ENCODE measurements at regions not wholly inside any gene's neighbourhood (a gene's known extent, or its start where the extent isn't known, plus 50 kb on each side); places are given as distances from the start of the nearest gene placed in this dataset.

DNA sequence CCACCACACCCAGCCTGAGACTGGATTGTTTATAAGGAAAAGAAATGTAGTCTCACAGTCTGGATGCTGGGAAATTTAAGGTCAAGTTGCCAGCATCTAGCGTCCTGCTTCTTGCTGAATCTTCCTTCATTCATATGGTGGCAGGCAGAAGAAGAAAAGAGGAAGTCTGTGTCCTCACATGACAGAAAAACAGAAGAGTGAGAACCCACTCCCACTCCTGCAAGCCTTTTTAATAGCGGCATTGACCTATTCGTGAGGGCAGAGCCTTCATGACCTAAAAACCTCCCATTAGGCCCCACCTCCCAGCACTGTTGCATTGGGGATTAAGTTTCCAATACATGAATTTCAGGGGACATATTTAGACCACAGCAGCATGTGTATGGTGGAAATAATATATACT lies 160.8 kb upstream of the BMP2 start:
- TF ChIP-seq, protein P1, sequence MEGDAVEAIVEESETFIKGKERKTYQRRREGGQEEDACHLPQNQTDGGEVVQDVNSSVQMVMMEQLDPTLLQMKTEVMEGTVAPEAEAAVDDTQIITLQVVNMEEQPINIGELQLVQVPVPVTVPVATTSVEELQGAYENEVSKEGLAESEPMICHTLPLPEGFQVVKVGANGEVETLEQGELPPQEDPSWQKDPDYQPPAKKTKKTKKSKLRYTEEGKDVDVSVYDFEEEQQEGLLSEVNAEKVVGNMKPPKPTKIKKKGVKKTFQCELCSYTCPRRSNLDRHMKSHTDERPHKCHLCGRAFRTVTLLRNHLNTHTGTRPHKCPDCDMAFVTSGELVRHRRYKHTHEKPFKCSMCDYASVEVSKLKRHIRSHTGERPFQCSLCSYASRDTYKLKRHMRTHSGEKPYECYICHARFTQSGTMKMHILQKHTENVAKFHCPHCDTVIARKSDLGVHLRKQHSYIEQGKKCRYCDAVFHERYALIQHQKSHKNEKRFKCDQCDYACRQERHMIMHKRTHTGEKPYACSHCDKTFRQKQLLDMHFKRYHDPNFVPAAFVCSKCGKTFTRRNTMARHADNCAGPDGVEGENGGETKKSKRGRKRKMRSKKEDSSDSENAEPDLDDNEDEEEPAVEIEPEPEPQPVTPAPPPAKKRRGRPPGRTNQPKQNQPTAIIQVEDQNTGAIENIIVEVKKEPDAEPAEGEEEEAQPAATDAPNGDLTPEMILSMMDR (IDR thresholded peaks at IDR 0.05; ENCODE audit: low read depth, low read length), result no peak
- TF ChIP-seq EZH2phosphoT487 (IDR thresholded peaks at IDR 0.05; ENCODE audit: low read depth), result no peak
